Fibroblast of the aortic adventitia (primary cell): ENCODE measurements at regions not wholly inside any gene's neighbourhood (a gene's known extent, or its start where the extent isn't known, plus 50 kb on each side); places are given as distances from the start of the nearest gene placed in this dataset.
"Not testable (repeated sequence)": the region's sequence is repeated elsewhere in the genome, so short reads cannot be mapped to it uniquely, and the experiment has no call there.

Experiments used
- DNase-seq: peaks from one replicate; pipeline ENCODE4 v3.0.0-alpha.2; 2010; ENCODE audit warnings: low read depth
- H3K4me3 ChIP-seq: 2 replicates; pipeline ENCODE4 v1.5.1; 2011; ENCODE audit warnings: low read depth, mild to moderate bottlenecking, control low read depth, low read length, moderate library complexity
- TF ChIP-seq, protein P1 (sequence below): IDR thresholded peaks from 2 replicates; pipeline ENCODE4 v1.5.1; 2011; ENCODE audit warnings: mild to moderate bottlenecking, low read length, control low read depth, inconsistent platforms; ENCODE audit not compliant: insufficient read depth

DNA sequence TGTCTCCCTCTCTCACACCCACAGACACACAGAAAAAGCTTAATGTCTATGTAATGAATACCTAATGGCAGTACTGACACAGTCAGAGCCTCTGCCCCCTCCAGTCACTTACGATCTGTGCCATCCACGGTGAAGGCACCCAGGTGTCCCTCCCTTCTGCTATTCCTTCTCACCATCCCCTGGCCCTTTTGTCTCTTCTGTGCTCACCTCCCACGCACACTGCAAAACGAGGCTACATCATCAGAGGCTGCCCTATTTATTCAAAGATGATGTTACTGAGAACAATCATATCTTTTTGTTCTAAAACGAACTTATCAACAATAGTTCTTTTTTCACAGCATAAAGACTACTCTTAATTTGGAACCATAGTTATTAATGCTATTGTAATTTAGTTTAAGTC lies 246.9 kb upstream of the MKLN1 start:
- TF ChIP-seq, protein P1, sequence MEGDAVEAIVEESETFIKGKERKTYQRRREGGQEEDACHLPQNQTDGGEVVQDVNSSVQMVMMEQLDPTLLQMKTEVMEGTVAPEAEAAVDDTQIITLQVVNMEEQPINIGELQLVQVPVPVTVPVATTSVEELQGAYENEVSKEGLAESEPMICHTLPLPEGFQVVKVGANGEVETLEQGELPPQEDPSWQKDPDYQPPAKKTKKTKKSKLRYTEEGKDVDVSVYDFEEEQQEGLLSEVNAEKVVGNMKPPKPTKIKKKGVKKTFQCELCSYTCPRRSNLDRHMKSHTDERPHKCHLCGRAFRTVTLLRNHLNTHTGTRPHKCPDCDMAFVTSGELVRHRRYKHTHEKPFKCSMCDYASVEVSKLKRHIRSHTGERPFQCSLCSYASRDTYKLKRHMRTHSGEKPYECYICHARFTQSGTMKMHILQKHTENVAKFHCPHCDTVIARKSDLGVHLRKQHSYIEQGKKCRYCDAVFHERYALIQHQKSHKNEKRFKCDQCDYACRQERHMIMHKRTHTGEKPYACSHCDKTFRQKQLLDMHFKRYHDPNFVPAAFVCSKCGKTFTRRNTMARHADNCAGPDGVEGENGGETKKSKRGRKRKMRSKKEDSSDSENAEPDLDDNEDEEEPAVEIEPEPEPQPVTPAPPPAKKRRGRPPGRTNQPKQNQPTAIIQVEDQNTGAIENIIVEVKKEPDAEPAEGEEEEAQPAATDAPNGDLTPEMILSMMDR = no peak
- no peak overlapping the region for H3K4me3 ChIP-seq
- DNase-seq = no peak

DNA sequence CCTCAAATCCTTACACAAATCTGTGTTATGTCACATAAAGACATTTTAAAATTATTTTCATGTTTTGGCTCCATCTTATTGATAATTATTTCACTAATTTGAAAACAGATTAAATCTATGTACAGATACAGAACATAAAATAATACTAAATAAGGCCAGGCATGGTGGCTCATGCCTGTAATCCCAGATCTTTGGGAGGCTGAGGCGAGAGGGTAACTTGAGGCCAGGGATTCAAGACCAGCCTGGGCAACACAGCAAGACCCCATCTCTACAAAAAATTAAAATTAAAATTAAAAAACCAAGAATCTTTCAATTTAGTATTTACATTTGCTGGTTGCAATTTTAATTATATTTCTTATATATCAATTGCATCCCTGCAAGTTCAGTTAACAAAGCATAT lies 246.4 kb upstream of the MKLN1 start:
- no peak overlapping the region for H3K4me3 ChIP-seq
- TF ChIP-seq, protein P1 = no peak
- DNase-seq = no peak

DNA sequence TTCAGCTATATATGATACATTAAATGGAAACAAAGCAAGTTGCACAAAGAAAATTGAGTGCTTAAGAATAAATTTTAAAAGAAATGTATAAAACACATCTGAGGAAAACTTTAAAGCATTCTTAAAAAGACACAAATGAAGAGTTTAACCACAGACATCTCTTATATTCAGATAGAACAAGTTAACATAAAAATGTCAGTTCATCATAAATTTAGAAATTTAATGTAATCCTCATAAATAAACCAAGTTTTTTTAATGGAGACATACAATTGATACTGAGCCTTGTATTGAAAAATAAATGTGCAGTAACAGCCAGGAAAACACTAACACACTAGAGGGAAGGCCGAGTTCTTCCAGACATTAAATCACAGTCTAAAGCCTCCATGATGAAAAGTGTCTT lies 243.9 kb upstream of the MKLN1 start:
- no peak for DNase-seq
- H3K4me3 ChIP-seq = no peak overlapping the region
- TF ChIP-seq, protein P1 = no peak

DNA sequence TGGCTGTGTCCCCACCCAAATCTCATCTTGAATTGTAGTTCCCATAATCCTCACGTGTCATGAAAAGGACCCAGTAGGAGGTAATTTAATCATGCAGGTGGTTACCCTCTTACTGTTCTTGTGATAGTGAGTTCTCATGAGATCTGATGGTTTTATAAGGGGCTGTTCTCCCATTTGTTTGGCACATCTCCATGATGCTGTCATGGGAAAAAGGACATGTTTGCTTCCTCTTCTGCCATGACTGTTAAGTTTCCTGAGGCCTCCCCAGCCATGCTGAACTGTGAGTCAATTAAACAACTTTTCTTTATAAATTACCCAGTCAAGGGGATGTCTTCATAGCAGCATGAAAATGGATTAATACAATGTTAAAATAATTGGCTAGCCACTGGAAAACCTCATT lies 243.3 kb upstream of the MKLN1 start:
- H3K4me3 ChIP-seq, DNase-seq: not testable (repeated sequence)

DNA sequence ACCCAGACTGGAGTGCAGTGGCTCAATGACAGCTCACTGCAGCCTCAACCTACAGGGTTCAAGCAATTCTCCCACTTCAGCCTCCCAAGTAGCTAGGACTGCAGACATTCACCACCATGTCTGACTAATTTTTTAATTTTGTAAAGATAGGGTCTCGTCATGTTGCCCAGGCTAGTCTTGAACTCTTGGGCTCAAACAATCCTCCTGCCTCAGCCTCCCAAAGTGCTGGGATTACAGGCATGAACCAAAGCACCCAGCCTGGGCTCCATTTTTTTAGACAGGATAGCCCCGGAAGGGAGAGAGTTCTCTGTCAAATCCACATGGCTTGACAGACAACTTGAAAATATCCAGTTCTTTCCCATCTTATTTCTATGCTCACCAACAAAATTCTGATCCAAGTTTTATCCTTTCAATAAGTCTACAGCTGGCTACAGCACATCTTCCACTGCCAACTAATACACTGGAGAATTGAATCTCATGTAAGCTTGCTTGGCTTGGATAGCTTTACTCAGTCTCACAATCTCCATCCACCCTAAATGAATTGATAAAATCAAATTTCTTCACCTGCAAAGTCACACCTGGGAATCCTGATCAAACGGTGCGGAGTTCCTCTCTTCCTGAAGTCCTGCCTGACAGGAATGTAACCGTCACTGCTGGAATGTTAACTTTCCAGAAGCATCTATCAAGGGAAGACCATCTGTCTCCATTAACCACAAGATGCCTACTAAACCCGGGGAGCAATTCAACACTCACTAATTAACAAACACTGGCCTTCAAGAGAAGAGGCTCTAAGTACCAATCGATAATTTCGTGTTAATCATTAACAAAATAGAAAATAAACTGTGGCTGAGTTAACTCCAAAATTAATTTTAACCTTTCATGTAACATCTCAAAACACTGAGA lies 239.7 kb upstream of the MKLN1 start:
- DNase-seq = peak; percentile 62
- TF ChIP-seq, protein P1 = no peak
- no peak overlapping the region for H3K4me3 ChIP-seq

DNA sequence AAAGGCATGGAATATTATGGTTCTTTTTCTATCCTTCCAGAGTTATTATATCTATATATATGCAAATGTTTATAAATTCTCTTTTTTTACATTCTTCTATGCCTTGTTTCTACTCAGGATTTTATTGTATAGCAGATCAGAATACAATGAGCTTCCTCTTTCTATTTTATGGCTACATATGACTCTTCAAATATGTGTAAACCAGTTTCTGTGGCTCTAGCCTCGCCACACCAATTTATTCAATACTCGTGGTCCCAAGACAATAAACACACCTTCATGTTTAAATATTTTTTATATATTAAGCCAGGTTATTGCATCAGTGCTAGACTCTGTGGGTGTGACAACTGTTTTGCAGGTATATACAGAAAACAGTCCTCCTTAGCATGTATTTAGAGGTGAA lies 237.5 kb upstream of the MKLN1 start:
- TF ChIP-seq, protein P1 = no peak
- no peak for DNase-seq
- no peak overlapping the region for H3K4me3 ChIP-seq

DNA sequence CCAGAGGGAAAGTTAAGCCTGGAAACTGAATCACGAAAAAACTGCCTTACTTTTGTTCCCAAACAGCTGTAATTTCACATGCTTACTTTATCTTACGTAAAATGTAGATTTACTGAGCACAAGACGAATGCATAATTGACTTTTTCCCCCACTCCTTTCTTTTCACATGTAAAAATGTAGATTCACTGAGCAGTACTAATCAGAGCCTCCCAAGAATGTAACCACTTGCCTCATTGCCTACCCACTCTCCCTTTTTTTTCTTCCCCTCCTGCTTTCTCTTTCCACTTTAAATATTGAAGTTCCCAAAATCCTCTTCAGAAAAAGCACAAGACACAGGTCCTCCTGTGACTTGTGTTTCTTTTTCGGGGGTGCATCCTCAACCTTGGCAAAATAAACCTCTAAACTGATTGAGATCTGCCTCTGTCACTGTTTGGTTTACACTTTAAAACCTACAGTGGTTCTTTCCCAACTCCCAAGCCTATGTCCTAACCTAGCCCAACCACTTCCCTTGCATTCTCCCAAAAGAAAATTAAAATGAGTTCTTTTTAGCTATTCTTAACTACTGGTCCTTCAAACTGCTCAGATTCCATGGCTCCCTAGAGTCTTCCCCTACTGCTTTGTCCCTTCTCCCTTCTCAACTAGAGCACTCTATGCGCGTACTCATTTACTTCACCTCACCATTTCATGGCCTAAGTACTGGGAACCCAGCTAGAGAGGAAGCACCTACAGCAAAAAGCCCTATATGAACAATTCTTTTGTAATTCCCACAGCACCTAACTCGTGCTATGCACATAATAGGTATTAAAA lies 236.6 kb upstream of the MKLN1 start:
- DNase-seq = no peak
- TF ChIP-seq, protein P1 = no peak
- no peak overlapping the region for H3K4me3 ChIP-seq
